ENCODE measurements at regions not wholly inside any gene's neighbourhood (a gene's known extent, or its start where the extent isn't known, plus 50 kb on each side); places are given as distances from the start of the nearest gene placed in this dataset.

DNA sequence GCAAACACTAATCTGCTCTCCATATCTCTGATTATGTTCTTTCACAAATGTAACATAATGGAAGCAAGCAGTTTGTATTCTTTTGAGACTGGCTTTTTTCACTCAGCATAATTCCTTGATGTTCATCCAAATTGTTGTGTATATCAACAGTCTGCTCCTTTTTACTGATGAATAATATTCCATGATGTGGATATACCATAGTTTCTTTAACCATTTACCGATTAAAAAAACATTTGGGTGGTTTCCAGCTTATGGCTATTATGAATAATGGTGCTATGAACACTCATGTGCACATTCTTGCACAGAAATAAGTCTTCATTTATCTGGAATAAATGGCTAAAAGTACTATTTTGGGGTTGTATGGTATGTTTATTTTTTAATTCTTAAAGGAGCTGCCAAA, 708.9 kb downstream of the RFPL4B start (continued):
- TF ChIP-seq CREB1 (CRISPR knock-in tag; IDR thresholded peaks at IDR 0.05; ENCODE audit: low read depth) (no peak), JUNB (IDR thresholded peaks at IDR 0.05; ENCODE audit: unreplicated experiment) (no peak), STAT1 (IDR thresholded peaks at IDR 0.05; ENCODE audit: unreplicated experiment) (no peak), ZNF114 (CRISPR knock-in tag; IDR thresholded peaks at IDR 0.05) (no peak), ZNF331 (CRISPR knock-in tag; IDR thresholded peaks at IDR 0.05; ENCODE audit: low read depth) (no peak)

GRCh38 chr6:113057567-113058053, 710.5 kb downstream of the RFPL4B start:
- Histone ChIP-seq H2AFZ (no peak overlapping the region), H3K4me1 (ENCODE audit: insufficient read depth) (no peaks in the 10 kb centered on the region), H3K4me2 (no peak overlapping the region), H3K4me3 (no peak overlapping the region), H3K27ac (ENCODE audit: low read depth) (no peak overlapping the region), H4K20me1 (replicated peaks; ENCODE audit: insufficient read depth) (no peaks in the 10 kb centered on the region), H3K27me3 (ENCODE audit: insufficient read depth) (no peaks in the 10 kb centered on the region), H3K79me2 (replicated peaks; ENCODE audit: insufficient read depth) (no peaks in the 10 kb centered on the region), H3K9me2 (ENCODE audit: insufficient read depth) (no peaks in the 10 kb centered on the region; the same call in 1 of the 2 replicates), H3F3A (replicated peaks; ENCODE audit: low read depth) (no peaks in the 10 kb centered on the region), H3K36me3 (ENCODE audit: insufficient read depth) (no peaks in the 10 kb centered on the region)
- Mint-ChIP-seq H3K9me3 (no peaks in the 10 kb centered on the region; the same call in 2 of the 3 replicates), H3K36me3 (ENCODE audit: low read depth) (no peaks in the 10 kb centered on the region), H3K4me3 (no peak overlapping the region), H3K27ac (no peak overlapping the region), H3K4me1 (no peaks in the 10 kb centered on the region), H3K27me3 (ENCODE audit: insufficient read depth, low read depth, poor library complexity) (no peaks in the 10 kb centered on the region)
- DNase-seq (ENCODE audit: low spot score): no peak
- TF ChIP-seq, protein P1, sequence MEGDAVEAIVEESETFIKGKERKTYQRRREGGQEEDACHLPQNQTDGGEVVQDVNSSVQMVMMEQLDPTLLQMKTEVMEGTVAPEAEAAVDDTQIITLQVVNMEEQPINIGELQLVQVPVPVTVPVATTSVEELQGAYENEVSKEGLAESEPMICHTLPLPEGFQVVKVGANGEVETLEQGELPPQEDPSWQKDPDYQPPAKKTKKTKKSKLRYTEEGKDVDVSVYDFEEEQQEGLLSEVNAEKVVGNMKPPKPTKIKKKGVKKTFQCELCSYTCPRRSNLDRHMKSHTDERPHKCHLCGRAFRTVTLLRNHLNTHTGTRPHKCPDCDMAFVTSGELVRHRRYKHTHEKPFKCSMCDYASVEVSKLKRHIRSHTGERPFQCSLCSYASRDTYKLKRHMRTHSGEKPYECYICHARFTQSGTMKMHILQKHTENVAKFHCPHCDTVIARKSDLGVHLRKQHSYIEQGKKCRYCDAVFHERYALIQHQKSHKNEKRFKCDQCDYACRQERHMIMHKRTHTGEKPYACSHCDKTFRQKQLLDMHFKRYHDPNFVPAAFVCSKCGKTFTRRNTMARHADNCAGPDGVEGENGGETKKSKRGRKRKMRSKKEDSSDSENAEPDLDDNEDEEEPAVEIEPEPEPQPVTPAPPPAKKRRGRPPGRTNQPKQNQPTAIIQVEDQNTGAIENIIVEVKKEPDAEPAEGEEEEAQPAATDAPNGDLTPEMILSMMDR (conservative IDR thresholded peaks at IDR 0.05; ENCODE audit: low read depth in 2 of 2): no peak
- no peak for TF ChIP-seq EZH2 (IDR thresholded peaks at IDR 0.05; ENCODE audit: low read depth, unreplicated experiment)
- no peak for TF ChIP-seq STAT1 (IDR thresholded peaks at IDR 0.05; ENCODE audit: unreplicated experiment)
- TF ChIP-seq ETS1 (IDR thresholded peaks at IDR 0.05): no peak
- TF ChIP-seq NANOG (IDR thresholded peaks at IDR 0.05; ENCODE audit: borderline replicate concordance): no peak
- no peak for TF ChIP-seq ZNF114 (CRISPR knock-in tag; IDR thresholded peaks at IDR 0.05)
- TF ChIP-seq ZNF462 (CRISPR knock-in tag; IDR thresholded peaks at IDR 0.05): no peak
- no peak for TF ChIP-seq ZNF331 (CRISPR knock-in tag; IDR thresholded peaks at IDR 0.05; ENCODE audit: low read depth)
- TF ChIP-seq CREB1 (CRISPR knock-in tag; IDR thresholded peaks at IDR 0.05; ENCODE audit: low read depth): no peak
- TF ChIP-seq JUNB (IDR thresholded peaks at IDR 0.05; ENCODE audit: unreplicated experiment): no peak
- no peak for TF ChIP-seq EZH2phosphoT487 (IDR thresholded peaks at IDR 0.05; ENCODE audit: unreplicated experiment)
- TF ChIP-seq, protein P2, sequence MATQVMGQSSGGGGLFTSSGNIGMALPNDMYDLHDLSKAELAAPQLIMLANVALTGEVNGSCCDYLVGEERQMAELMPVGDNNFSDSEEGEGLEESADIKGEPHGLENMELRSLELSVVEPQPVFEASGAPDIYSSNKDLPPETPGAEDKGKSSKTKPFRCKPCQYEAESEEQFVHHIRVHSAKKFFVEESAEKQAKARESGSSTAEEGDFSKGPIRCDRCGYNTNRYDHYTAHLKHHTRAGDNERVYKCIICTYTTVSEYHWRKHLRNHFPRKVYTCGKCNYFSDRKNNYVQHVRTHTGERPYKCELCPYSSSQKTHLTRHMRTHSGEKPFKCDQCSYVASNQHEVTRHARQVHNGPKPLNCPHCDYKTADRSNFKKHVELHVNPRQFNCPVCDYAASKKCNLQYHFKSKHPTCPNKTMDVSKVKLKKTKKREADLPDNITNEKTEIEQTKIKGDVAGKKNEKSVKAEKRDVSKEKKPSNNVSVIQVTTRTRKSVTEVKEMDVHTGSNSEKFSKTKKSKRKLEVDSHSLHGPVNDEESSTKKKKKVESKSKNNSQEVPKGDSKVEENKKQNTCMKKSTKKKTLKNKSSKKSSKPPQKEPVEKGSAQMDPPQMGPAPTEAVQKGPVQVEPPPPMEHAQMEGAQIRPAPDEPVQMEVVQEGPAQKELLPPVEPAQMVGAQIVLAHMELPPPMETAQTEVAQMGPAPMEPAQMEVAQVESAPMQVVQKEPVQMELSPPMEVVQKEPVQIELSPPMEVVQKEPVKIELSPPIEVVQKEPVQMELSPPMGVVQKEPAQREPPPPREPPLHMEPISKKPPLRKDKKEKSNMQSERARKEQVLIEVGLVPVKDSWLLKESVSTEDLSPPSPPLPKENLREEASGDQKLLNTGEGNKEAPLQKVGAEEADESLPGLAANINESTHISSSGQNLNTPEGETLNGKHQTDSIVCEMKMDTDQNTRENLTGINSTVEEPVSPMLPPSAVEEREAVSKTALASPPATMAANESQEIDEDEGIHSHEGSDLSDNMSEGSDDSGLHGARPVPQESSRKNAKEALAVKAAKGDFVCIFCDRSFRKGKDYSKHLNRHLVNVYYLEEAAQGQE (IDR thresholded peaks at IDR 0.05; ENCODE audit: unreplicated experiment): no peak
- no peak for TF ChIP-seq POLR2AphosphoS5 (IDR thresholded peaks at IDR 0.05; ENCODE audit: low read depth)
- ATAC-seq: no peak
